Tibial artery (tissue), 4 donors: ENCODE measurements at regions not wholly inside any gene's neighbourhood (a gene's known extent, or its start where the extent isn't known, plus 50 kb on each side); places are given as distances from the start of the nearest gene placed in this dataset.

Experiments
- DNase-seq, 2 donors: peaks; one replicate each; pipeline ENCODE4 v3.0.0-alpha.2; 2019
- H3K27ac ChIP-seq, 2 donors: fragments of 200-600 bp; sonication (generic) in 1 of 2; 1 replicate in 1 of 2; 2 replicates in 1 of 2; pipeline ENCODE4 v1.5.1; 2018 to 2019; ENCODE audit warnings: mild to moderate bottlenecking in 1 of 2
- H3K27me3 ChIP-seq, 2 donors: fragments of 200-600 bp; sonication (generic) in 1 of 2; one replicate each; pipeline versions ENCODE4 v1.5.1 to v1.6.0; 2016 to 2019
- H3K36me3 ChIP-seq, 3 donors: fragments of 200-600 bp; sonication (generic) in 2 of 3; one replicate each; pipeline ENCODE4 v1.5.1; 2016 to 2019; ENCODE audit warnings: mild to moderate bottlenecking in 2 of 3
- H3K4me1 ChIP-seq, 4 donors: fragments of 200-600 bp; sonication (generic) in 2 of 4; 1 replicate in 3 of 4; 2 replicates in 1 of 4; pipeline ENCODE4 v1.5.1; 2016 to 2019
- H3K4me3 ChIP-seq, 2 donors: fragments of 200-600 bp; sonication (generic) in 1 of 2; 1 replicate in 1 of 2; 2 replicates in 1 of 2; pipeline ENCODE4 v1.5.1; 2018 to 2019; ENCODE audit warnings: mild to moderate bottlenecking in 2 of 2
- H3K9me3 ChIP-seq, 3 donors: fragments of 200-600 bp; sonication (generic) in 1 of 3; one replicate each; pipeline ENCODE4 v1.5.1; 2016 to 2019
- CTCF ChIP-seq, 2 experiments: fragments of 200-600 bp in 1 of 2; fragments of 450-650 bp in 1 of 2; IDR thresholded peaks; one replicate each; pipeline ENCODE4 v1.5.1; 2017 to 2019; ENCODE audit warnings: antibody characterized with exemption in 2 of 2, mild to moderate bottlenecking in 1 of 2, moderate library complexity in 1 of 2
- intact Hi-C: fragments of 100-400 bp; cut with DNase I; formaldehyde crosslinking; loops from one replicate; pipeline ENCODE4 v1.15.0; 2023; ENCODE audit warnings: low total_unique reads

- peak in 1 of 2 donors; percentile 46 for DNase-seq
- Histone ChIP-seq H3K9me3 (no peaks in the 10 kb centered on the region), H3K27me3 (peaks cover 0 to 89% of the 10 kb centered on the region in 2 donors), H3K27ac (no peak overlapping the region), H3K36me3 (no peaks in the 10 kb centered on the region), H3K4me1 (peaks cover 0 to 12% (median 5%) of the 10 kb centered on the region in 4 donors), H3K4me3 (no peak overlapping the region)
- intact Hi-C loops: no loop called here
- no peak for TF ChIP-seq CTCF (IDR thresholded peaks at IDR 0.05)
Observed at GRCh38 chr5:176741561-176742211, 68.7 kb upstream of the UNC5A start.

GRCh38 chr5:176742246-176743105 is 67.9 kb upstream of the UNC5A start:
- TF ChIP-seq CTCF (IDR thresholded peaks at IDR 0.05): no peak
- Histone ChIP-seq H3K9me3 (no peaks in the 10 kb centered on the region), H3K4me3 (no peak overlapping the region), H3K27ac (no peak overlapping the region), H3K4me1 (peaks cover 0 to 12% (median 5%) of the 10 kb centered on the region in 4 donors), H3K36me3 (no peaks in the 10 kb centered on the region), H3K27me3 (peaks cover 0 to 92% of the 10 kb centered on the region in 2 donors)
- peak in 1 of 2 donors; percentile 25 for DNase-seq
- intact Hi-C loops: no loop called here

- Histone ChIP-seq H3K9me3 (no peaks in the 10 kb centered on the region), H3K4me3 (no peak overlapping the region), H3K36me3 (no peaks in the 10 kb centered on the region), H3K27ac (no peak overlapping the region), H3K27me3 (peaks cover 0 to 97% of the 10 kb centered on the region in 2 donors), H3K4me1 (peaks cover 0 to 12% (median 5%) of the 10 kb centered on the region in 4 donors)
- no peak for TF ChIP-seq CTCF (IDR thresholded peaks at IDR 0.05)
- intact Hi-C loops: no loop called here
- no peak for DNase-seq
Observed at GRCh38 chr5:176743136-176743861, 67.1 kb upstream of the UNC5A start.

- Histone ChIP-seq H3K4me1 (peaks cover 0 to 12% (median 5%) of the 10 kb centered on the region in 4 donors), H3K36me3 (no peaks in the 10 kb centered on the region), H3K4me3 (no peak overlapping the region), H3K9me3 (no peaks in the 10 kb centered on the region), H3K27ac (no peak overlapping the region), H3K27me3 (peaks cover 0 to 98% of the 10 kb centered on the region in 2 donors)
- intact Hi-C loops: no loop called here
- peak in 1 of 2 donors; percentile 28 for DNase-seq
- TF ChIP-seq CTCF (IDR thresholded peaks at IDR 0.05): no peak
Observed at GRCh38 chr5:176743868-176744583, 66.3 kb upstream of the UNC5A start.

- peaks cover 0 to 99% of the 10 kb centered on the region in 2 donors for H3K27me3 ChIP-seq
Observed at GRCh38 chr5:176744584-176744965, 65.8 kb upstream of the UNC5A start.

More at GRCh38 chr5:176744584-176744965, 65.8 kb upstream of the UNC5A start:
- Histone ChIP-seq H3K4me1 (peaks cover 0 to 12% (median 5%) of the 10 kb centered on the region in 4 donors), H3K27ac (no peak overlapping the region), H3K36me3 (no peaks in the 10 kb centered on the region), H3K4me3 (no peak overlapping the region), H3K9me3 (no peaks in the 10 kb centered on the region)
- TF ChIP-seq CTCF (IDR thresholded peaks at IDR 0.05): no peak
- intact Hi-C loops: no loop called here
- DNase-seq: no peak
